H1 (cell line): ENCODE measurements at regions not wholly inside any gene's neighbourhood (a gene's known extent, or its start where the extent isn't known, plus 50 kb on each side); places are given as distances from the start of the nearest gene placed in this dataset.

Experiments used
- CTCF ChIA-PET: fragments of 300-600 bp; sonication (Branson Sonifier 250); formaldehyde crosslinking; loops from one replicate; lab custom pipeline; 2021; ENCODE audit not compliant: partially characterized antibody; lab: Charles Lee
- POLR2A ChIA-PET: fragments of 300-600 bp; sonication (Branson Sonifier 250); formaldehyde crosslinking; loops from one replicate; lab custom pipeline; 2021; ENCODE audit warnings: inconsistent platforms; ENCODE audit not compliant: partially characterized antibody; lab: Charles Lee
- DNase-seq, 2 experiments: peaks; one replicate each; pipeline versions ENCODE4 v3.0.0 to v3.0.0-alpha.2; 2010 to 2022; ENCODE audit warnings: low spot score in 2 of 2, low read depth in 1 of 2, mixed read lengths in 1 of 2
- FAIRE-seq: peaks from 2 replicates; lab custom pipeline; 2011; peaks lifted over from hg19 to GRCh38; lab: Jason Lieb, UNC
- H2AFZ ChIP-seq: 2 replicates; pipeline ENCODE4 v1.8.1; 2012; ENCODE audit warnings: low read length, inconsistent platforms
- H2AK5ac ChIP-seq: 2 replicates; pipeline ENCODE4 v1.6.1; 2013; ENCODE audit warnings: low read depth, low read length
- H2BK120ac ChIP-seq: replicated peaks from 2 replicates; pipeline ENCODE3; 2013; ENCODE audit warnings: low read depth, low read length, inconsistent platforms
- H2BK12ac ChIP-seq: 2 replicates; pipeline ENCODE4 v1.6.1; 2013; ENCODE audit warnings: low read depth, low read length
- H2BK15ac ChIP-seq: 2 replicates; pipeline ENCODE4 v1.6.1; 2013; ENCODE audit warnings: low read length
- H2BK20ac ChIP-seq: 2 replicates; pipeline ENCODE4 v1.6.1; 2013; ENCODE audit warnings: low read length
- H2BK5ac ChIP-seq: 2 replicates; pipeline ENCODE4 v1.6.1; 2013; ENCODE audit warnings: low read depth, low read length
- H3K14ac ChIP-seq: 2 replicates; pipeline ENCODE4 v1.6.1; 2013; ENCODE audit warnings: inconsistent platforms; ENCODE audit not compliant: insufficient read length
- H3K18ac ChIP-seq: 2 replicates; pipeline ENCODE4 v1.6.1; 2013; ENCODE audit warnings: low read length; ENCODE audit errors: extremely low read depth
- H3K23ac ChIP-seq: 2 replicates; pipeline ENCODE4 v1.6.1; 2013; ENCODE audit warnings: inconsistent platforms; ENCODE audit not compliant: insufficient read length
- H3K23me2 ChIP-seq: 2 replicates; pipeline ENCODE4 v1.6.1; 2013; ENCODE audit warnings: low read depth, low read length
- H3K27ac ChIP-seq: 2 replicates; pipeline ENCODE4 v1.6.1; 2011; ENCODE audit warnings: low read depth, low read length, inconsistent platforms
- H3K27me3 ChIP-seq, 4 experiments: replicated peaks in 1 of 4; 1 replicate in 1 of 4; 2 replicates in 3 of 4; pipeline versions ENCODE4 v1.6.1 to v1.8.1; 2011 to 2013; ENCODE audit warnings: low read length in 3 of 4, mild to moderate bottlenecking in 3 of 4, inconsistent platforms in 2 of 4, mixed read lengths in 2 of 4, moderate library complexity in 1 of 4; ENCODE audit not compliant: control insufficient read depth in 3 of 4, insufficient read depth in 3 of 4; ENCODE audit errors: extremely low read depth in 1 of 4
- H3K36me3 ChIP-seq, 4 experiments: 2 replicates each; pipeline versions ENCODE4 v1.6.1 to v1.8.1; 2011 to 2013; ENCODE audit warnings: mild to moderate bottlenecking in 4 of 4, low read length in 3 of 4, moderate library complexity in 2 of 4, control low read depth in 1 of 4, inconsistent platforms in 1 of 4; ENCODE audit not compliant: insufficient read depth in 4 of 4, control insufficient read depth in 2 of 4
- H3K4ac ChIP-seq: replicated peaks from 2 replicates; pipeline ENCODE3; 2013; ENCODE audit warnings: low read length, low read depth, mixed read lengths, inconsistent platforms; ENCODE audit not compliant: insufficient read length
- H3K4me1 ChIP-seq, 4 experiments: replicated peaks in 1 of 4; 1 replicate in 1 of 4; 2 replicates in 3 of 4; pipeline versions ENCODE4 v1.6.1 to v1.8.1; 2011 to 2013; ENCODE audit warnings: low read length in 3 of 4, inconsistent platforms in 2 of 4, mixed read lengths in 1 of 4; ENCODE audit not compliant: insufficient read depth in 4 of 4, control insufficient read depth in 3 of 4
- H3K4me2 ChIP-seq, 2 experiments: 2 replicates each; pipeline versions ENCODE4 v1.6.1 to v1.8.1; 2011 to 2013; ENCODE audit warnings: low read depth in 2 of 2, low read length in 2 of 2, control low read depth in 1 of 2, inconsistent platforms in 1 of 2, mild to moderate bottlenecking in 1 of 2; ENCODE audit not compliant: insufficient read depth in 1 of 2
- H3K4me3 ChIP-seq, 4 experiments: fragments of 200-600, 300-600 bp in 1 of 4; sonication (generic), shearing (Covaris generic), sonication (Bioruptor Twin) in 1 of 4; 2 replicates each; pipeline versions ENCODE4 v1.5.1 to v1.8.1; 2011 to 2016; ENCODE audit warnings: low read length in 4 of 4, low read depth in 3 of 4, control low read depth in 2 of 4, inconsistent platforms in 2 of 4, mild to moderate bottlenecking in 2 of 4, mixed read lengths in 1 of 4, moderate library complexity in 1 of 4; ENCODE audit not compliant: insufficient read depth in 2 of 4; ENCODE audit errors: extremely low read depth in 1 of 4
- H3K56ac ChIP-seq: replicated peaks from 2 replicates; pipeline ENCODE3; 2013; ENCODE audit warnings: low read depth, mild to moderate bottlenecking, mixed read lengths, low read length, inconsistent platforms; ENCODE audit not compliant: insufficient read length
- H3K79me1 ChIP-seq: 2 replicates; pipeline ENCODE4 v1.6.1; 2013; ENCODE audit warnings: low read depth, low read length, control low read depth
- H3K79me2 ChIP-seq, 2 experiments: 2 replicates each; pipeline versions ENCODE4 v1.6.1 to v1.8.1; 2012 to 2013; ENCODE audit warnings: low read length in 2 of 2, mild to moderate bottlenecking in 2 of 2, inconsistent platforms in 1 of 2; ENCODE audit not compliant: insufficient read depth in 2 of 2, control insufficient read depth in 1 of 2
- H3K9ac ChIP-seq, 4 experiments: replicated peaks in 1 of 4; 1 replicate in 1 of 4; 2 replicates in 3 of 4; pipeline versions ENCODE4 v1.6.1 to v1.8.1; 2011 to 2013; ENCODE audit warnings: low read depth in 3 of 4, low read length in 3 of 4, control low read depth in 2 of 4, mild to moderate bottlenecking in 2 of 4, moderate library complexity in 2 of 4, inconsistent platforms in 1 of 4; ENCODE audit errors: extremely low read depth in 1 of 4
- H3K9me3 ChIP-seq, 2 experiments: 2 replicates each; pipeline versions ENCODE4 v1.6.1 to v1.8.1; 2012 to 2013; ENCODE audit warnings: mild to moderate bottlenecking in 2 of 2, moderate library complexity in 2 of 2, control low read depth in 1 of 2, inconsistent platforms in 1 of 2, low read depth in 1 of 2, low read length in 1 of 2, mixed read lengths in 1 of 2; ENCODE audit not compliant: insufficient read depth in 2 of 2
- H4K20me1 ChIP-seq, 2 experiments: replicated peaks in 1 of 2; 2 replicates each; pipeline versions ENCODE3 to v1.8.1; 2011 to 2013; ENCODE audit warnings: inconsistent platforms in 2 of 2, low read length in 2 of 2, mild to moderate bottlenecking in 1 of 2; ENCODE audit not compliant: insufficient read depth in 2 of 2, control insufficient read depth in 1 of 2
- H4K5ac ChIP-seq: 2 replicates; pipeline ENCODE4 v1.6.1; 2013; ENCODE audit warnings: low read length, low read depth, mixed read lengths, inconsistent platforms; ENCODE audit not compliant: insufficient read length
- H4K8ac ChIP-seq: 2 replicates; pipeline ENCODE4 v1.8.0; 2013; ENCODE audit warnings: mild to moderate bottlenecking, moderate library complexity, low read length, inconsistent platforms; ENCODE audit not compliant: insufficient read depth; ENCODE audit errors: extremely low read depth
- H4K91ac ChIP-seq: replicated peaks from 2 replicates; pipeline ENCODE3; 2013; ENCODE audit warnings: low read length, mixed read lengths, inconsistent platforms; ENCODE audit not compliant: insufficient read length
- JUN ChIP-seq: IDR thresholded peaks from 2 replicates; pipeline ENCODE4 v1.6.1; 2011; ENCODE audit warnings: low read depth, mild to moderate bottlenecking, improper control_type of control experiment, low read length
- NANOG ChIP-seq: IDR thresholded peaks from 2 replicates; pipeline ENCODE4 v1.6.1; 2011; ENCODE audit warnings: low read length, low read depth, mild to moderate bottlenecking, inconsistent platforms; ENCODE audit not compliant: insufficient read depth, poor library complexity, severe bottlenecking
- RNF2 ChIP-seq: fragments of 200-900, 300-1000 bp; sonication (generic); IDR thresholded peaks from 2 replicates; pipeline ENCODE4 v1.7.1; 2016; ENCODE audit warnings: borderline replicate concordance, low read depth, mild to moderate bottlenecking, antibody characterized with exemption, low read length; ENCODE audit not compliant: poor library complexity, severe bottlenecking; ENCODE audit errors: missing control alignments
- SAP30 ChIP-seq: fragments of 300-600 bp; sonication (generic); IDR thresholded peaks from 2 replicates; pipeline ENCODE4 v1.7.1; 2012; ENCODE audit warnings: low read length, moderate library complexity, mild to moderate bottlenecking, inconsistent platforms; ENCODE audit not compliant: insufficient read depth, insufficient replicate concordance
- TBP ChIP-seq: IDR thresholded peaks from 2 replicates; pipeline ENCODE4 v1.6.1; 2011; ENCODE audit warnings: low read depth, low read length, improper control_type of control experiment
- WGBS, 2 experiments: shearing (Covaris generic) in 1 of 2; methylation state at CpG; one replicate each; pipeline versions ENCODE4 v1.1.6 to v1.1.7; 2013 to 2015; ENCODE audit warnings: low lambda C conversion rate in 2 of 2, mixed read lengths in 2 of 2, inconsistent platforms in 1 of 2, low coverage in 1 of 2, missing lambda C conversion rate in 1 of 2; ENCODE audit not compliant: insufficient replicate concordance in 2 of 2, insufficient coverage in 1 of 2, insufficient read length in 1 of 2; ENCODE audit errors: extremely low coverage in 1 of 2, missing lambda C conversion rate in 1 of 2; 5-methylcytosine and 5-hydroxymethylcytosine counted together
- TF ChIP-seq, protein P1 (sequence below): IDR thresholded peaks from 2 replicates; pipeline ENCODE4 v1.6.1; 2011; ENCODE audit warnings: low read depth, mild to moderate bottlenecking, low read length; ENCODE audit not compliant: insufficient read depth

DNA sequence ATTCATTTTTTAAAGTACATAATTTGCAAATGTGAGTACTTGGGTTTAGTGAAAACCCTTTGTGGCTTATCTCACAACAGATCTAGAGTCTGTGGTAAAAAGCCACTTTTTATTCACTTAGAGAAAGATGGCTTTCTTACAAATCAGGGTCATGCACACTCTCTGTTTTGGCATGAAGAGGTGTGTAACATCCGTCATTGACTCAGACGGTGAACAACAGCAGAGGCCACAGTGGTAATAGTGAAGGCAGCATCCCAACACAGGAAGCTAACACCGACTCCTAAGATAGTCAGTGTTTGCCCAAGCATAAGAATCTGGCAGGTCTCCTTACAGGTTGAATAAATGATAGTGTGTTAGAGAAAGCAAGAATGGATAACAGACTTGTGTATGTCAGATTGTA is 593.0 kb downstream of the SOX5 start:
- Histone ChIP-seq H3K14ac (no peak overlapping the region), H4K91ac (no peak overlapping the region), H3K27me3 (no peaks in the 10 kb centered on the region), H4K20me1 (no peaks in the 10 kb centered on the region), H2AFZ (peak overlapping the region; percentile 38; the same call in 1 of the 2 replicates), H3K36me3 (no peaks in the 10 kb centered on the region), H3K79me1 (no peaks in the 10 kb centered on the region), H4K8ac (no peak overlapping the region), H3K18ac (no peak overlapping the region), H3K79me2 (no peaks in the 10 kb centered on the region), H3K9me3 (no peaks in the 10 kb centered on the region), H2BK120ac (no peak overlapping the region), H2BK20ac (no peak overlapping the region), H3K9ac (no peak overlapping the region), H2BK15ac (no peak overlapping the region), H3K56ac (no peak overlapping the region), H3K23ac (no peak overlapping the region), H3K27ac (no peak overlapping the region), H3K23me2 (no peaks in the 10 kb centered on the region), H4K5ac (no peak overlapping the region), H3K4me3 (no peak overlapping the region), H3K4me2 (no peak overlapping the region), H2BK5ac (no peak overlapping the region), H3K4ac (no peak overlapping the region), H2AK5ac (no peak overlapping the region), H2BK12ac (no peak overlapping the region), H3K4me1 (no peaks in the 10 kb centered on the region)
- POLR2A ChIA-PET = no interaction called here
- DNase-seq (no peak), FAIRE-seq (no peak)
- WGBS, 2 experiments = 91% methylated on average over 3 of the region's 3 CpGs; no CpG with 5 or more reads in 1 of the 2 experiments
- CTCF ChIA-PET = interaction anchor here (0.8 to 1.3 kb wide), 2 partner anchors 10 to 20 kb away, joined by 3 to 7 read pairs; no protein-coding TSS in a partner anchor
- TF ChIP-seq JUN (no peak), TBP (no peak), RNF2 (no peak), SAP30 (no peak), NANOG (no peak)
- TF ChIP-seq, protein P1, sequence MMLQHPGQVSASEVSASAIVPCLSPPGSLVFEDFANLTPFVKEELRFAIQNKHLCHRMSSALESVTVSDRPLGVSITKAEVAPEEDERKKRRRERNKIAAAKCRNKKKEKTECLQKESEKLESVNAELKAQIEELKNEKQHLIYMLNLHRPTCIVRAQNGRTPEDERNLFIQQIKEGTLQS = no peak
